ENCODE measurements at regions not wholly inside any gene's neighbourhood (a gene's known extent, or its start where the extent isn't known, plus 50 kb on each side); places are given as distances from the start of the nearest gene placed in this dataset.
"Not testable (repeated sequence)": the region's sequence is repeated elsewhere in the genome, so short reads cannot be mapped to it uniquely, and the experiment has no call there.

- H3K27ac Mint-ChIP-seq = no peak overlapping the region
- H3K9me3 Mint-ChIP-seq = no peaks in the 10 kb centered on the region
These were observed 55.0 kb downstream of the FOXA2 start for GRCh38 chr20:22529150-22530019.

GRCh38 chr20:22526512-22527012 lies 57.8 kb downstream of the FOXA2 start:
- H3K36me3 Mint-ChIP-seq = no peaks in the 10 kb centered on the region
- H3K4me1 Mint-ChIP-seq = no peaks in the 10 kb centered on the region
- H3K4me3 Mint-ChIP-seq = no peak overlapping the region
- H3K27me3 Mint-ChIP-seq = peaks cover 1% of the 10 kb centered on the region
- no peak overlapping the region for H3K27ac Mint-ChIP-seq
- ATAC-seq (ENCODE audit: low read depth) (no peak), DNase-seq (no peak)
- POLR2A ChIA-PET = no interaction called here
- no peaks in the 10 kb centered on the region for H3K9me3 Mint-ChIP-seq

More at GRCh38 chr20:22529150-22530019, 55.0 kb downstream of the FOXA2 start:
- Mint-ChIP-seq H3K4me3 (no peak overlapping the region), H3K4me1 (no peaks in the 10 kb centered on the region), H3K27me3 (peaks cover 1% of the 10 kb centered on the region), H3K36me3 (no peaks in the 10 kb centered on the region)
- DNase-seq = no peak
- POLR2A ChIA-PET = no interaction called here
- no peak for ATAC-seq (ENCODE audit: low read depth)

GRCh38 chr20:22525821-22526220 lies 58.6 kb downstream of the FOXA2 start:
- ATAC-seq (ENCODE audit: low read depth) = no peak
- POLR2A ChIA-PET = no interaction called here

DNA sequence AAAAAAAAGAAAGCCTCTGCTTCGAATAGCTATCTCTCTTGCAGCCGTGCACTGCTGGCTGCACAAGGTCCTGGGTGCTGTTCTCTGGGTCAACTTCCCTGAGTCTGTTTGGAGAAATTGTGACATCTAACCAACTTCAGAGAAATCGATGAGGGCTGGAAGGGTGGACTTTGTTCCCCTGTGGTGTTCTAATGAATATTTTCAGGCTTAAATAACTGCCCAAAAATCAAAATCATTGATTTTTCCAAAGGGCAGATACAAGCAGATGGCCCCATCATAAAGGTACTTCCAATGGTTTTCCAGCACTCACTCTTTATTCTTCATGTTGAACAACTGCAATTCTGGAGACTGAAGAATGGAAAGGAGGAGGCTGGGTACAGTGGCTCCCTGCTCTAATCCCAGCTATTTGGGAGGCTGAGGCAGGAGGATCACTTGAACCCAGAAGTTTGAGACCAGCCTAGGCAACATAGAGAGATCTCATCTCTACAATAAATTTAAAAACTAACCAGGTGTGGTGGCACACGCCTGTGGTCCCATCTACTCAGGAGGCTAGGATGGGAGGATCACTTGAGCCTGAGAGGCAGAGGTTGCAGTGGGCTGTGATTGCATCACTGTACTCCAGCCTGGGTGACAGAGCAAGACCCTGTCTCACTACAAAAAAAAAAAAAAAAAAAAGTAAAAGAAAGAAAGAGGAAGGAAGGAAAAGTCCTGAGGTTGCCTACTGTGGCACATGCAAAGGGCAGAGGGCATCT lies 59.1 kb downstream of the FOXA2 start:
- ATAC-seq (ENCODE audit: low read depth) = no peak
- Mint-ChIP-seq H3K9me3 (no peaks in the 10 kb centered on the region), H3K36me3 (no peaks in the 10 kb centered on the region), H3K4me1 (no peaks in the 10 kb centered on the region), H3K27ac (no peak overlapping the region), H3K4me3 (no peak overlapping the region), H3K27me3 (no peaks in the 10 kb centered on the region)
- DNase-seq = no peak
- POLR2A ChIA-PET = no interaction called here

More at GRCh38 chr20:22525821-22526220, 58.6 kb downstream of the FOXA2 start:
- no peak for DNase-seq
- H3K27ac Mint-ChIP-seq = no peak overlapping the region
- H3K9me3 Mint-ChIP-seq = no peaks in the 10 kb centered on the region
- H3K4me3 Mint-ChIP-seq = no peak overlapping the region
- no peaks in the 10 kb centered on the region for H3K27me3 Mint-ChIP-seq
- H3K36me3 Mint-ChIP-seq = no peaks in the 10 kb centered on the region
- no peaks in the 10 kb centered on the region for H3K4me1 Mint-ChIP-seq

DNA sequence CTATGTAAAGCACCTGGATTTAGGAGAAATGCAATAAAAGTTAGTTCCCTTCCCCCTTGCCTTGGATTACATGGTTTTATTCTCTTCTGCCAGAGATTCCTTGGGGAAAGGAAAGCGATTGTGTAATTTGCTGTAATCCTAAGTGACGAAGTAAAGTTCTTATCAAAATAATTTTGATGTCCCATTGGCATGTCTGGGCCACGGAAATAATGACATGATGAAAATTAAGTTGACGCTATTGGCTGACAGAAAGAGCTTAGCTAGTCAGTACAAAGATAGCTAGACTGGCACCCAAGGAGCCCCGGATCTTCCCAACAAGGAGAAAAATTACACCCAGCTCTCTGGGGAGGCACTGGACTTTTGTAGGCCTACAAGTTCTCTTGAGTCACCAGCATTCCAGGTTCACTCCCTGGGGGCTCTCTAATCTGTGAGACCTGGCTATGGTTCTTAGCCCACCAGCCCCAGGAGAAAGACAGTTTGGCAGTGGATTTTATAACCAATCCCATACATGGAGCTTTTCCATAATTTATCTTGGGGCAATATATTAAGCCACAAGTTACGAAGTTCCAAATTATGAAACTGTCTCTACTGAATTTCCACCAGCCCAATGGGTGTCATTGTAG lies 59.9 kb downstream of the FOXA2 start:
- no peak overlapping the region for H3K27ac Mint-ChIP-seq
- no peak overlapping the region for H3K4me3 Mint-ChIP-seq
- POLR2A ChIA-PET = no interaction called here
- ATAC-seq (ENCODE audit: low read depth) (no peak), DNase-seq (no peak)
- no peaks in the 10 kb centered on the region for H3K4me1 Mint-ChIP-seq
- no peaks in the 10 kb centered on the region for H3K27me3 Mint-ChIP-seq
- H3K36me3 Mint-ChIP-seq = no peaks in the 10 kb centered on the region
- no peaks in the 10 kb centered on the region for H3K9me3 Mint-ChIP-seq

- H3K4me3 Mint-ChIP-seq = no peak overlapping the region
- ATAC-seq (ENCODE audit: low read depth) = no peak
These were observed 60.6 kb downstream of the FOXA2 start for GRCh38 chr20:22523499-22524392.

GRCh38 chr20:22523128-22523498 lies 61.3 kb downstream of the FOXA2 start:
- Mint-ChIP-seq H3K27me3 (no peaks in the 10 kb centered on the region), H3K4me1 (no peaks in the 10 kb centered on the region), H3K27ac (no peak overlapping the region), H3K36me3 (no peaks in the 10 kb centered on the region), H3K9me3 (peaks cover 2% of the 10 kb centered on the region), H3K4me3 (no peak overlapping the region)
- POLR2A ChIA-PET = no interaction called here
- DNase-seq (no peak), ATAC-seq (ENCODE audit: low read depth) (no peak)

More at GRCh38 chr20:22523499-22524392, 60.6 kb downstream of the FOXA2 start:
- Mint-ChIP-seq H3K27me3 (no peaks in the 10 kb centered on the region), H3K36me3 (no peaks in the 10 kb centered on the region), H3K4me1 (no peaks in the 10 kb centered on the region), H3K27ac (no peak overlapping the region), H3K9me3 (no peaks in the 10 kb centered on the region)
- no peak for DNase-seq
- POLR2A ChIA-PET = no interaction called here

- Mint-ChIP-seq H3K4me1 (no peaks in the 10 kb centered on the region), H3K27me3 (no peaks in the 10 kb centered on the region), H3K27ac (no peak overlapping the region), H3K36me3 (no peaks in the 10 kb centered on the region), H3K4me3 (no peak overlapping the region), H3K9me3 (peaks cover 2% of the 10 kb centered on the region)
- POLR2A ChIA-PET = no interaction called here
- ATAC-seq (ENCODE audit: low read depth) (no peak), DNase-seq (no peak)
These were observed 61.7 kb downstream of the FOXA2 start for GRCh38 chr20:22522701-22523100.

- DNase-seq; H3K4me3 Mint-ChIP-seq; ATAC-seq (ENCODE audit: low read depth); H3K36me3 Mint-ChIP-seq; POLR2A ChIA-PET; H3K27me3 Mint-ChIP-seq; H3K9me3 Mint-ChIP-seq; H3K27ac Mint-ChIP-seq; H3K4me1 Mint-ChIP-seq: not testable (repeated sequence)
These were observed 62.4 kb downstream of the FOXA2 start for GRCh38 chr20:22521940-22522339.

DNA sequence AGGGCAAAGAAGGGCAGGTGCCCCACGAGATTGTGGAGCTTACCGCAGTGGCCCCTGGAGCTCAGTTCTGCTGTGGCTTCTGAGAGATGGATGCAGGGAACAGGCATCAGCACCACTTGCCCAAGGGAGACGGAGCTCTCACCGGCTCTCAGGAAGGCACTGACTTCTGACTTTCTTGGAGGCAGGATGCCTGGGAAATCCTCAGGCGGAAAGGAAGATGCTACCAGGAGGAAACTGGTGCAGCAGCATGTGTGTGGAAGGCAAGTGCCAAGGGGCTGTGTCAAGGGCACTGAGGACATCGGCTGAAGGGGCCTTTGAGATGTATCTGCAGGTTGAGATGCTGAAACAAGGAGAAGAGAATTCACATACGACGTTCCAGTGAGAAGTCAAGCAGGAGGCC lies 64.0 kb downstream of the FOXA2 start:
- no peak overlapping the region for H3K27ac Mint-ChIP-seq
- DNase-seq = no peak
- no peak for ATAC-seq (ENCODE audit: low read depth)

DNA sequence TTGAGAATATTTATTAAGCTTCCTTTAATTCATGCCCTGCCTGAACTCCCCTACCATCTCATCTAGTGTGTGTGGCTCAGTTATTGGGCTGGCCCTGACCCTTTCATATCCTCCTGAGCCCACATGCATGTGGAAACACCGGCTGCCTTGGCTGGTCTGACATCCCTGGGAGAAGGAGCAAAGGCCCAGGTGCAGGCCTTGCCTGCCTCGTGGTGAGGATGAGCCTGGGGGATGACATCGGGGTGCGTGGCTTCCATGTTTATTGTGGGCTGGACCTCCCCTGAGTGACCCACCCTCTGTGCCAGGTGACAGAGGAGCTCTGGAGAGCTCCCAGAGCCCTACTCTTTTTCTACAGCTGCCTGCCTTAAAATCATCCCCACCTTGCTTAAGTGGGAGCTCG lies 69.1 kb downstream of the FOXA2 start:
- Mint-ChIP-seq H3K4me1 (no peaks in the 10 kb centered on the region), H3K27ac (no peak overlapping the region), H3K9me3 (peaks cover 3% of the 10 kb centered on the region), H3K36me3 (no peaks in the 10 kb centered on the region), H3K4me3 (no peak overlapping the region), H3K27me3 (peaks cover 2% of the 10 kb centered on the region)
- ATAC-seq (ENCODE audit: low read depth) = no peak
- POLR2A ChIA-PET = no interaction called here
- no peak for DNase-seq

More for the DNA sequence above, 64.0 kb downstream of the FOXA2 start:
- Mint-ChIP-seq H3K27me3 (no peaks in the 10 kb centered on the region), H3K4me3 (no peak overlapping the region), H3K9me3 (peaks cover 2% of the 10 kb centered on the region), H3K36me3 (no peaks in the 10 kb centered on the region), H3K4me1 (no peaks in the 10 kb centered on the region)
- POLR2A ChIA-PET = no interaction called here

- Mint-ChIP-seq H3K27me3 (peaks cover 2% of the 10 kb centered on the region), H3K36me3 (no peaks in the 10 kb centered on the region), H3K9me3 (peaks cover 3% of the 10 kb centered on the region), H3K27ac (no peak overlapping the region), H3K4me1 (no peaks in the 10 kb centered on the region), H3K4me3 (no peak overlapping the region)
- ATAC-seq (ENCODE audit: low read depth) = no peak
- no peak for DNase-seq
- POLR2A ChIA-PET = no interaction called here
These were observed 70.8 kb downstream of the FOXA2 start for GRCh38 chr20:22513574-22513973.

All from activated naive CD8-positive, alpha-beta T cell treated with anti-CD3 and anti-CD28 coated beads, Interleukin-2, amount 10 ng/mL, durations not matched to agents 7 days and 5 days (primary cell).